SK-N-SH (cell line): ENCODE measurements at regions not wholly inside any gene's neighbourhood (a gene's known extent, or its start where the extent isn't known, plus 50 kb on each side); places are given as distances from the start of the nearest gene placed in this dataset.

Source experiments
- CTCF ChIA-PET: fragments of 300-600, 350-600 bp; formaldehyde crosslinking; extraction: SDS; loops from one replicate; lab custom pipeline; 2021; lab: Yijun Ruan, JAX
- POLR2A ChIA-PET: fragments of 350-600 bp; sonication (Branson Sonifier 250); formaldehyde crosslinking; extraction: SDS; loops from one replicate; lab custom pipeline; 2020; ENCODE audit warnings: antibody characterized with exemption, inconsistent platforms; lab: Yijun Ruan, JAX
- DNase-seq: peaks from one replicate; pipeline ENCODE4 v3.0.0; 2012
- H2AFZ ChIP-seq: fragments of 200-600 bp; sonication (generic); 2 replicates; pipeline ENCODE4 v1.8.1; 2016; ENCODE audit warnings: antibody characterized with exemption, mild to moderate bottlenecking, low read depth
- H3F3A ChIP-seq: fragments of 200-600 bp; sonication (generic); replicated peaks from 2 replicates; pipeline ENCODE3; 2016; ENCODE audit warnings: antibody characterized with exemption, mild to moderate bottlenecking; ENCODE audit not compliant: insufficient read depth
- H3K27ac ChIP-seq, 2 experiments: fragments of 200-500 bp in 1 of 2; fragments of 200-600 bp in 1 of 2; sonication (Bioruptor generic) in 1 of 2; sonication (generic), shearing (Covaris generic) in 1 of 2; 2 replicates each; pipeline versions ENCODE4 v1.5.1 to v1.6.1; 2014 to 2016; ENCODE audit warnings: low read depth in 2 of 2, inconsistent platforms in 1 of 2, low read length in 1 of 2, mild to moderate bottlenecking in 1 of 2, mixed read lengths in 1 of 2
- H3K27me3 ChIP-seq: fragments of 200-600 bp; sonication (generic), shearing (Covaris generic); 2 replicates; pipeline ENCODE4 v1.6.1; 2016; ENCODE audit warnings: mixed run types; ENCODE audit not compliant: insufficient read depth
- H3K36me3 ChIP-seq, 2 experiments: fragments of 200-500 bp in 1 of 2; fragments of 200-600 bp in 1 of 2; sonication (Bioruptor generic) in 1 of 2; sonication (generic) in 1 of 2; replicated peaks in 1 of 2; 2 replicates each; pipeline versions ENCODE3 to v1.5.1; 2014 to 2016; ENCODE audit warnings: low read length in 1 of 2, mild to moderate bottlenecking in 1 of 2; ENCODE audit not compliant: insufficient read depth in 2 of 2, control insufficient read depth in 1 of 2
- H3K4me1 ChIP-seq, 2 experiments: fragments of 200-500 bp in 1 of 2; fragments of 200-600 bp in 1 of 2; sonication (Bioruptor generic) in 1 of 2; sonication (generic), shearing (Covaris generic) in 1 of 2; 2 replicates each; pipeline versions ENCODE4 v1.5.1 to v1.6.1; 2014 to 2016; ENCODE audit warnings: low read depth in 1 of 2, low read length in 1 of 2, mixed run types in 1 of 2; ENCODE audit not compliant: insufficient read depth in 2 of 2, control insufficient read depth in 1 of 2
- H3K4me2 ChIP-seq: fragments of 200-600 bp; sonication (generic), shearing (Covaris generic); 2 replicates; pipeline ENCODE4 v1.6.1; 2017; ENCODE audit warnings: mixed run types
- H3K4me3 ChIP-seq, 2 experiments: fragments of 200-500 bp in 1 of 2; fragments of 200-600 bp in 1 of 2; sonication (Bioruptor generic) in 1 of 2; sonication (generic), shearing (Covaris generic) in 1 of 2; 2 replicates each; pipeline versions ENCODE4 v1.5.1 to v1.8.1; 2014 to 2016; ENCODE audit warnings: low read depth in 2 of 2, inconsistent platforms in 1 of 2, low read length in 1 of 2, mild to moderate bottlenecking in 1 of 2, mixed read lengths in 1 of 2, moderate library complexity in 1 of 2
- H3K79me2 ChIP-seq: fragments of 200-600 bp; sonication (generic); 2 replicates; pipeline ENCODE4 v1.8.1; 2017; ENCODE audit warnings: mild to moderate bottlenecking; ENCODE audit not compliant: insufficient read depth
- H3K9ac ChIP-seq: fragments of 200-600 bp; sonication (generic); 2 replicates; pipeline ENCODE4 v1.6.1; 2017; ENCODE audit warnings: mixed run types
- H3K9me2 ChIP-seq: fragments of 200-600 bp; sonication (generic); 2 replicates; pipeline ENCODE4 v1.6.1; 2017; ENCODE audit warnings: mixed run types
- H3K9me3 ChIP-seq: fragments of 200-600 bp; sonication (generic); 2 replicates; pipeline ENCODE4 v1.6.1; 2017; ENCODE audit warnings: mixed run types, mild to moderate bottlenecking, moderate library complexity
- H4K20me1 ChIP-seq: fragments of 200-600 bp; sonication (generic); 2 replicates; pipeline ENCODE4 v1.6.1; 2017; ENCODE audit warnings: mild to moderate bottlenecking, mixed run types; ENCODE audit not compliant: insufficient read depth
- MEF2A ChIP-seq: IDR thresholded peaks from 2 replicates; pipeline ENCODE4 v1.4.0; 2012; ENCODE audit warnings: low read depth, borderline replicate concordance
- NRF1 ChIP-seq: IDR thresholded peaks from 2 replicates; pipeline ENCODE4 v1.6.1; 2012; ENCODE audit warnings: low read depth, mild to moderate bottlenecking, low read length
- POLR2AphosphoS5 ChIP-seq: IDR thresholded peaks from 2 replicates; pipeline ENCODE4 v1.6.1; 2012; ENCODE audit warnings: low read depth, low read length
- RAD21 ChIP-seq: IDR thresholded peaks from 2 replicates; pipeline ENCODE4 v1.6.1; 2012; ENCODE audit warnings: mild to moderate bottlenecking, low read length
- RCOR1 ChIP-seq: fragments of 150-350 bp; IDR thresholded peaks from 2 replicates; pipeline ENCODE4 v1.6.1; 2017; ENCODE audit warnings: antibody characterized with exemption, low read length
- RXRA ChIP-seq: IDR thresholded peaks from 2 replicates; pipeline ENCODE4 v1.4.0; 2012; ENCODE audit warnings: low read depth, mild to moderate bottlenecking, borderline replicate concordance
- SMC3 ChIP-seq: IDR thresholded peaks from 2 replicates; pipeline ENCODE4 v1.6.1; 2012; ENCODE audit warnings: low read depth, low read length, improper control_type of control experiment
- YY1 ChIP-seq: IDR thresholded peaks from 2 replicates; pipeline ENCODE4 v1.4.0; 2012; ENCODE audit warnings: low read depth, mild to moderate bottlenecking
- WGBS: methylation state at CpG from one replicate; pipeline ENCODE4 v1.1.6; 2017; ENCODE audit warnings: low lambda C conversion rate; 5-methylcytosine and 5-hydroxymethylcytosine counted together
- TF ChIP-seq, protein P1 (sequence below): fragments of 200-600 bp; sonication (generic); IDR thresholded peaks from 2 replicates; pipeline ENCODE4 v1.6.1; 2017; ENCODE audit warnings: antibody characterized with exemption, mild to moderate bottlenecking, moderate library complexity
- TF ChIP-seq, protein P2 (sequence below): IDR thresholded peaks from 2 replicates; pipeline ENCODE4; 2012
- TF ChIP-seq, protein P3 (sequence below): IDR thresholded peaks from 2 replicates; pipeline ENCODE4 v1.4.0; 2012; ENCODE audit warnings: low read depth
- TF ChIP-seq, protein P4 (sequence below): fragments of 150-350 bp; IDR thresholded peaks from 2 replicates; pipeline ENCODE4 v1.6.1; 2017; ENCODE audit warnings: antibody characterized with exemption, low read length, low read depth, borderline replicate concordance
- TF ChIP-seq, protein P5 (sequence below): fragments of 150-350 bp; IDR thresholded peaks from 2 replicates; pipeline ENCODE4 v1.6.1; 2016; ENCODE audit warnings: mild to moderate bottlenecking, low read depth, low read length

DNA sequence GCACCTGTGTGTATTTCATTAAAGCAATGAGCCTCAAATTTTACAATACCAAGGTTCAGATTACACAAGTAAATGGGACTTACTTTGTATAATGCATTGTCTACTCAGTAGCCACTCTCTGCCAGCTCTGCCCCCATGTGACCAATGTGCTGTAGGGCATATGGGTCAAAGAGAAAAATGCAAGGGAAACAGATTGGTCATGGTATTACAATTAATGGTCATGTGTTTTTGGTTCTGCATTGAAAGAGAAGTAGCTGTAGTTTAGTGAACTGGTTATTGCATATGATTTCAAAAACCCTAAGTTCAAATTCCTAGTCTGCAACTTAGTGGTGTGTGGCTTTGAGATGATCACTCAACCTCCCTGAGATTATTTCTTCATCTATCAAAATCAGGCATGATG lies 545.4 kb downstream of the SUCLA2 start:
- Histone ChIP-seq H2AFZ (no peak overlapping the region), H3K27me3 (no peaks in the 10 kb centered on the region), H3K4me3 (no peak overlapping the region), H3K9me3 (no peaks in the 10 kb centered on the region), H3K79me2 (no peaks in the 10 kb centered on the region), H3K36me3 (no peaks in the 10 kb centered on the region), H3K9me2 (no peaks in the 10 kb centered on the region), H3K27ac (no peak overlapping the region), H3K4me2 (no peak overlapping the region), H3F3A (peaks cover 12% of the 10 kb centered on the region), H3K4me1 (no peaks in the 10 kb centered on the region), H4K20me1 (no peaks in the 10 kb centered on the region), H3K9ac (no peak overlapping the region)
- peak; percentile 4 for DNase-seq
- ChIA-PET POLR2A (no interaction called here), CTCF (interaction anchor here (0.6 to 2.1 kb wide), 2 partner anchors 482 to 947 kb away, joined by 3 to 9 read pairs; no protein-coding TSS in a partner anchor)
- TF ChIP-seq, protein P1, sequence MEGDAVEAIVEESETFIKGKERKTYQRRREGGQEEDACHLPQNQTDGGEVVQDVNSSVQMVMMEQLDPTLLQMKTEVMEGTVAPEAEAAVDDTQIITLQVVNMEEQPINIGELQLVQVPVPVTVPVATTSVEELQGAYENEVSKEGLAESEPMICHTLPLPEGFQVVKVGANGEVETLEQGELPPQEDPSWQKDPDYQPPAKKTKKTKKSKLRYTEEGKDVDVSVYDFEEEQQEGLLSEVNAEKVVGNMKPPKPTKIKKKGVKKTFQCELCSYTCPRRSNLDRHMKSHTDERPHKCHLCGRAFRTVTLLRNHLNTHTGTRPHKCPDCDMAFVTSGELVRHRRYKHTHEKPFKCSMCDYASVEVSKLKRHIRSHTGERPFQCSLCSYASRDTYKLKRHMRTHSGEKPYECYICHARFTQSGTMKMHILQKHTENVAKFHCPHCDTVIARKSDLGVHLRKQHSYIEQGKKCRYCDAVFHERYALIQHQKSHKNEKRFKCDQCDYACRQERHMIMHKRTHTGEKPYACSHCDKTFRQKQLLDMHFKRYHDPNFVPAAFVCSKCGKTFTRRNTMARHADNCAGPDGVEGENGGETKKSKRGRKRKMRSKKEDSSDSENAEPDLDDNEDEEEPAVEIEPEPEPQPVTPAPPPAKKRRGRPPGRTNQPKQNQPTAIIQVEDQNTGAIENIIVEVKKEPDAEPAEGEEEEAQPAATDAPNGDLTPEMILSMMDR: peak; percentile 33
- peak; percentile 25; the same call in 1 of the 2 replicates for TF ChIP-seq RAD21
- TF ChIP-seq, protein P2, sequence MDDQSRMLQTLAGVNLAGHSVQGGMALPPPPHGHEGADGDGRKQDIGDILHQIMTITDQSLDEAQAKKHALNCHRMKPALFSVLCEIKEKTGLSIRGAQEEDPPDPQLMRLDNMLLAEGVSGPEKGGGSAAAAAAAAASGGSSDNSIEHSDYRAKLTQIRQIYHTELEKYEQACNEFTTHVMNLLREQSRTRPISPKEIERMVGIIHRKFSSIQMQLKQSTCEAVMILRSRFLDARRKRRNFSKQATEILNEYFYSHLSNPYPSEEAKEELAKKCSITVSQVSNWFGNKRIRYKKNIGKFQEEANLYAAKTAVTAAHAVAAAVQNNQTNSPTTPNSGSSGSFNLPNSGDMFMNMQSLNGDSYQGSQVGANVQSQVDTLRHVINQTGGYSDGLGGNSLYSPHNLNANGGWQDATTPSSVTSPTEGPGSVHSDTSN: no peak

DNA sequence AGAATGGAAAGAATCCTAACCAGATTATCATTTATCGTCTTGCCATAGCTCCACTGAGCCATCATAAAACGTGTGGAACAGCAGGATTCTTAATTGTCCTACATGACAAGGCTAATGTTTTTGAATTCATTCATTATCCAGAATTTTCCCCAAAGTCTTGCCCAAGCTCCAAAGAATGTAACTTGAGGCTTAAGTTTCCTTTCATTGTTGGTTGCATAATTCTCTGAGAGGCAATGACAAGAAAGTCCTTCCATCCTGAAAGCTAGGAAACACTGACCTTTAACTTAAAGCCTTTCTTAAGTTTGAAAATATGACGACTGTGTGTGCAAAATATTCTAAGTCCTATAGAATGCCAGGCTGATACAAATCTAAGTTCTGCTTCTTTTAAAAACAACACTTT lies 546.1 kb downstream of the SUCLA2 start:
- DNase-seq: no peak
- peaks cover 12% of the 10 kb centered on the region for H3F3A ChIP-seq
- no peaks in the 10 kb centered on the region for H3K9me2 ChIP-seq
- CTCF ChIA-PET: interaction anchor here (0.6 to 2.1 kb wide), 3 partner anchors 481 to 947 kb away, joined by 3 to 9 read pairs (median 3); no protein-coding TSS in a partner anchor
- no peak overlapping the region for H3K9ac ChIP-seq
- 32% methylated on average over 3 of the region's 3 CpGs for WGBS
- H3K27me3 ChIP-seq: no peaks in the 10 kb centered on the region
- H3K4me2 ChIP-seq: no peak overlapping the region
- H4K20me1 ChIP-seq: no peaks in the 10 kb centered on the region
- H3K36me3 ChIP-seq: no peaks in the 10 kb centered on the region
- TF ChIP-seq RCOR1: no peak
- no peak for TF ChIP-seq NRF1
- no peak for TF ChIP-seq YY1
- TF ChIP-seq MEF2A: no peak
- TF ChIP-seq, protein P3, sequence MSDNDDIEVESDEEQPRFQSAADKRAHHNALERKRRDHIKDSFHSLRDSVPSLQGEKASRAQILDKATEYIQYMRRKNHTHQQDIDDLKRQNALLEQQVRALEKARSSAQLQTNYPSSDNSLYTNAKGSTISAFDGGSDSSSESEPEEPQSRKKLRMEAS: no peak
- no peak for TF ChIP-seq SMC3
- TF ChIP-seq, protein P4, sequence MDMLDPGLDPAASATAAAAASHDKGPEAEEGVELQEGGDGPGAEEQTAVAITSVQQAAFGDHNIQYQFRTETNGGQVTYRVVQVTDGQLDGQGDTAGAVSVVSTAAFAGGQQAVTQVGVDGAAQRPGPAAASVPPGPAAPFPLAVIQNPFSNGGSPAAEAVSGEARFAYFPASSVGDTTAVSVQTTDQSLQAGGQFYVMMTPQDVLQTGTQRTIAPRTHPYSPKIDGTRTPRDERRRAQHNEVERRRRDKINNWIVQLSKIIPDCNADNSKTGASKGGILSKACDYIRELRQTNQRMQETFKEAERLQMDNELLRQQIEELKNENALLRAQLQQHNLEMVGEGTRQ: no peak
- TF ChIP-seq POLR2AphosphoS5: no peak
- TF ChIP-seq, protein P5, sequence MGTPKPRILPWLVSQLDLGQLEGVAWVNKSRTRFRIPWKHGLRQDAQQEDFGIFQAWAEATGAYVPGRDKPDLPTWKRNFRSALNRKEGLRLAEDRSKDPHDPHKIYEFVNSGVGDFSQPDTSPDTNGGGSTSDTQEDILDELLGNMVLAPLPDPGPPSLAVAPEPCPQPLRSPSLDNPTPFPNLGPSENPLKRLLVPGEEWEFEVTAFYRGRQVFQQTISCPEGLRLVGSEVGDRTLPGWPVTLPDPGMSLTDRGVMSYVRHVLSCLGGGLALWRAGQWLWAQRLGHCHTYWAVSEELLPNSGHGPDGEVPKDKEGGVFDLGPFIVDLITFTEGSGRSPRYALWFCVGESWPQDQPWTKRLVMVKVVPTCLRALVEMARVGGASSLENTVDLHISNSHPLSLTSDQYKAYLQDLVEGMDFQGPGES: no peak
- TF ChIP-seq RXRA: no peak
- no peaks in the 10 kb centered on the region for H3K79me2 ChIP-seq
- H3K27ac ChIP-seq: no peak overlapping the region
- no peaks in the 10 kb centered on the region for H3K9me3 ChIP-seq
- H3K4me3 ChIP-seq: no peak overlapping the region
- H2AFZ ChIP-seq: no peak overlapping the region
- H3K4me1 ChIP-seq: no peaks in the 10 kb centered on the region
- POLR2A ChIA-PET: no interaction called here
